Right lobe of liver (tissue), 6 donors: ENCODE measurements at regions not wholly inside any gene's neighbourhood (a gene's known extent, or its start where the extent isn't known, plus 50 kb on each side); places are given as distances from the start of the nearest gene placed in this dataset.
A peak's percentile ranks its signal among the peaks of the same experiment; 100 is the strongest.

Experiments
- ATAC-seq, 4 donors: fragments of 200-7000 bp; cut with Tn5 transposase; one replicate each; pipeline ENCODE4 v1.9.1; 2020; ENCODE audit warnings: mild to moderate bottlenecking in 4 of 4, moderate library complexity in 4 of 4
- DNase-seq, 3 donors: peaks; one replicate each; pipeline ENCODE4 v3.0.0-alpha.2; 2020
- H3K27ac ChIP-seq, 3 donors: fragments of 200-600 bp; one replicate each; pipeline ENCODE4 v1.8.0; 2022
- H3K27me3 ChIP-seq, 2 donors: fragments of 200-600 bp; one replicate each; pipeline ENCODE4 v1.8.0; 2022
- H3K36me3 ChIP-seq, 4 donors: fragments of 200-600 bp; sonication (generic) in 1 of 4; one replicate each; pipeline versions ENCODE4 v1.5.1 to v1.8.0; 2017 to 2022; ENCODE audit warnings: control low read depth in 1 of 4
- H3K4me1 ChIP-seq, 4 donors: fragments of 200-600 bp; sonication (generic) in 1 of 4; one replicate each; pipeline versions ENCODE4 v1.5.1 to v1.8.0; 2017 to 2022; ENCODE audit warnings: control low read depth in 1 of 4
- H3K4me3 ChIP-seq, 3 donors: fragments of 200-600 bp; one replicate each; pipeline ENCODE4 v1.8.0; 2022
- H3K9me3 ChIP-seq, 4 donors: fragments of 200-600 bp; sonication (generic) in 1 of 4; one replicate each; pipeline versions ENCODE4 v1.5.1 to v1.8.0; 2017 to 2022; ENCODE audit warnings: control low read depth in 1 of 4
- POLR2A ChIP-seq: fragments of 450-650 bp; IDR thresholded peaks from one replicate; pipeline ENCODE4 v1.6.1; 2017; ENCODE audit warnings: antibody characterized with exemption, mild to moderate bottlenecking
- WGBS: methylation state at CpG from one replicate; pipeline ENCODE4 v1.1.6; 2018; ENCODE audit warnings: low coverage, low lambda C conversion rate; ENCODE audit not compliant: insufficient coverage; ENCODE audit errors: missing lambda C conversion rate; 5-methylcytosine and 5-hydroxymethylcytosine counted together
- intact Hi-C, 2 donors: fragments of 100-400 bp; cut with DNase I; formaldehyde crosslinking; loops; one replicate each; pipeline versions ENCODE4 v1.11.2 to v1.14.1; 2022
- TF ChIP-seq, protein P1 (sequence below), 4 donors: fragments of 200-600 bp in 3 of 4; fragments of 450-650 bp in 1 of 4; IDR thresholded peaks; one replicate each; pipeline versions ENCODE4 v1.5.1 to v1.8.0; 2016 to 2022; ENCODE audit warnings: antibody characterized with exemption in 4 of 4, mild to moderate bottlenecking in 2 of 4
- donor health status: DM: no; HTN: yes; CAD: no.
- donor health status: DM: no; HTN: no; CAD: no.
- donor health status: DM: no; HTN: no; CAD: no.
- donor health status: DM: no; HTN: yes; CAD: no.
- donor health status: DM: no; HTN: yes; CAD: no.

DNA sequence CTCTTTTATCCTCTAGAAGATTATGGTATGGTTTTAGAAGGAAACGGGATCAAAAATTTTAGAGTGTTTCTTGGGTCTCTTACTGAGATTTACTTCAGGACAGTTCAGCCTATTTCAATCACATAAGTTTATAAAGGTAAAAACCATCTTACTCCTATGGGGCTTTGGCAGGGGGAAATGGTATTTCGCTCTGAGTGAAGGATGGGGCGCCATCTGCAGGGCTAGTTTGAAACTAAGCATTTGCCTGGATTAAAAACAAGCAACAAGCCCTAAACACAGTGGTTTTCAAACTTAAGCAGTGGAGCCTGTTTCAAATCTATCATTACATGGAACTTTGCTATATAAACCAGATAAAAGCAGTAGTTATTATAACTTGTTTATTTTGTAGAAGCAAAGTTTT, 361.5 kb upstream of the FMR1 start:
- no peak overlapping the region for H3K4me3 ChIP-seq
- H3K27me3 ChIP-seq = no peaks in the 10 kb centered on the region
- no peaks in the 10 kb centered on the region for H3K36me3 ChIP-seq
- intact Hi-C loops = no loop called here
- ATAC-seq = no peak
- H3K4me1 ChIP-seq = no peaks in the 10 kb centered on the region
- no peak overlapping the region for H3K27ac ChIP-seq
- no peak for TF ChIP-seq POLR2A
- TF ChIP-seq, protein P1, sequence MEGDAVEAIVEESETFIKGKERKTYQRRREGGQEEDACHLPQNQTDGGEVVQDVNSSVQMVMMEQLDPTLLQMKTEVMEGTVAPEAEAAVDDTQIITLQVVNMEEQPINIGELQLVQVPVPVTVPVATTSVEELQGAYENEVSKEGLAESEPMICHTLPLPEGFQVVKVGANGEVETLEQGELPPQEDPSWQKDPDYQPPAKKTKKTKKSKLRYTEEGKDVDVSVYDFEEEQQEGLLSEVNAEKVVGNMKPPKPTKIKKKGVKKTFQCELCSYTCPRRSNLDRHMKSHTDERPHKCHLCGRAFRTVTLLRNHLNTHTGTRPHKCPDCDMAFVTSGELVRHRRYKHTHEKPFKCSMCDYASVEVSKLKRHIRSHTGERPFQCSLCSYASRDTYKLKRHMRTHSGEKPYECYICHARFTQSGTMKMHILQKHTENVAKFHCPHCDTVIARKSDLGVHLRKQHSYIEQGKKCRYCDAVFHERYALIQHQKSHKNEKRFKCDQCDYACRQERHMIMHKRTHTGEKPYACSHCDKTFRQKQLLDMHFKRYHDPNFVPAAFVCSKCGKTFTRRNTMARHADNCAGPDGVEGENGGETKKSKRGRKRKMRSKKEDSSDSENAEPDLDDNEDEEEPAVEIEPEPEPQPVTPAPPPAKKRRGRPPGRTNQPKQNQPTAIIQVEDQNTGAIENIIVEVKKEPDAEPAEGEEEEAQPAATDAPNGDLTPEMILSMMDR (IDR thresholded peaks at IDR 0.05) = peak in 1 of 4 donors; percentile 30
- DNase-seq = no peak
- H3K9me3 ChIP-seq = no peaks in the 10 kb centered on the region
- WGBS = 3% methylated on average over 3 of the region's 3 CpGs

DNA sequence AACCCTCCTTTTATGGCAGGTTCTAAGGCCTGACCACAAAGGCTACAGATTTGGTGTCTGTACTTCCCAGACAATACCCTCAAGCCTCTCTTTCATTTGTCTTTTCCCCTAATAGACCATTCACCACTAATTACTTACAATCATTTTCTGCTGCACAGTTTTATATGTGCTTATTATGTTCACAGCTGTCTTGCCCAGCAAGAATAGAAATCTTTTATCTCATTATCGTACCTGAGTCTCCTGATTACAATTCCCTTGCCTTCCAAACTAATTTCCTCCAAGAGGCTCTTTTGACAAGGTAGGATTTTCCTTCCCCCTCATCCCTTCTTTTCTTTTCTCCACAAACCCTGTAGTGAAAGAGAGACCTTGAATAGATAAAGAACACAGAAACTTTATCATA, 352.5 kb upstream of the FMR1 start:
- Histone ChIP-seq H3K27ac (no peak overlapping the region), H3K4me1 (no peaks in the 10 kb centered on the region), H3K27me3 (no peaks in the 10 kb centered on the region), H3K36me3 (no peaks in the 10 kb centered on the region), H3K4me3 (no peak overlapping the region), H3K9me3 (no peaks in the 10 kb centered on the region)
- no peak for DNase-seq
- 25% methylated on average over 1 of the region's 1 CpG for WGBS
- TF ChIP-seq, protein P1 (IDR thresholded peaks at IDR 0.05) = no peak
- no peak for TF ChIP-seq POLR2A
- intact Hi-C loops = no loop called here
- no peak for ATAC-seq

DNA sequence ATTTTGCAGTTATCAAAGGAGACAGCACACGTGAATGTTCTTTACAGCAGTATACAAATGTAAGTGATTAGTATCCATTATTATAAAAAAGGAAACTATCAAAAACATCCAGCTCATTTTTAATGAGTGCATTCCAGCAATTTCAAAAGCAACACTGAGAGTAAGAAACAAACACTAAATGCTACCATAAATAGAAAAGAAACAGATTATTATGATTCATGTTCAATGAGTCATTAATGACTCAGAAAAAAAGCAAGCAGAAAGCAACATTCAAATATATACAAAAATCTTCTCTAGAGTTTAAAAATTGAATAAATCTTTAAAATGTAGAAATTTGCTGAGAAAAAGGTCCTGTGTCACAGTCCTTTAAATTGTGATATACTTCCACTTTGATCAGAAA, 346.5 kb upstream of the FMR1 start:
- intact Hi-C loops = no loop called here
- Histone ChIP-seq H3K27ac (no peak overlapping the region), H3K9me3 (no peaks in the 10 kb centered on the region), H3K4me3 (no peak overlapping the region), H3K36me3 (no peaks in the 10 kb centered on the region), H3K27me3 (no peaks in the 10 kb centered on the region), H3K4me1 (no peaks in the 10 kb centered on the region)
- 16% methylated on average over 1 of the region's 1 CpG for WGBS
- ATAC-seq = no peak
- DNase-seq = no peak
- TF ChIP-seq POLR2A = no peak
- TF ChIP-seq, protein P1 (IDR thresholded peaks at IDR 0.05) = no peak

DNA sequence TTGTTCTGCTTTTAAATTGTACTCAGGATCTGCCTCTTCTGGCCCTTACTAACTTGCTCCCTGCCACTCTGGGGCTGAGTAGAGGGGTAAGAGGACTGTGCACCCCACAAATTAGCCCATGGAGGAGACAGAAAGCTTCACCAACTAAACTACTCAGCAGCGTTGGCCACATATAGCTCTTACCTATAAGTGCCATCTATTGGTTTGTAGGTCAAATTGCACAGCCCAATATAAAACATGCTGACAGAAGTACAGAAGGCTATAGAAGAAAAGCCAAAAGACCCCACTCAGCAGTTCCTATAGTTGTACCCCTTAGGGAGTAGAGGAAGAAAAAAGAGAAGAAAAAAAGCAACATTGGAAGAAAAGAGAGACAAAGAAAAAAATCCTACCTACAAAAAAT, 341.2 kb upstream of the FMR1 start:
- Histone ChIP-seq H3K4me1 (no peaks in the 10 kb centered on the region), H3K27ac (no peak overlapping the region), H3K9me3 (no peaks in the 10 kb centered on the region), H3K27me3 (no peaks in the 10 kb centered on the region), H3K4me3 (no peak overlapping the region), H3K36me3 (no peaks in the 10 kb centered on the region)
- WGBS = 50% methylated on average over 1 of the region's 1 CpG
- intact Hi-C loops = no loop called here
- no peak for ATAC-seq
- TF ChIP-seq POLR2A = no peak
- TF ChIP-seq, protein P1 (IDR thresholded peaks at IDR 0.05) = peak in 1 of 4 donors; percentile 5
- DNase-seq = no peak

DNA sequence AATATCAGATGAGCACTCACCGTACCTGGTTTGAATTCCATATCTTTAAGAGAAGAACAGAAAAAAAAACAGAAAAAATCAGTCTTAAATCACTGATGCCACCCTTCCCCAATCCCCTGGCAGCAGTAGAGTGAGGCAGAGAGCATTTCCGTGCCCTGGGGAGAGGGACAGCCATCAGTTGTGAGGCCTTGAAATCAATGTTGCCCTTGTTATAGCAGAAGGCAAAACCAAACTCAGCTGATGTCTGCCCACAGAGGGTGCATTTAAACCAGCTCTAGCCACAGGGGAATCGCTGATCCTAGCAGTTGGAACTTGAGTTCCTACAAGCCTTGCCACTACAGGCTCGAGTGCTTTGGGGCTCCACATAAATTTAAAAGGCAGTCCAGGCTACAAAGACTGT, 338.5 kb upstream of the FMR1 start:
- intact Hi-C loops = no loop called here
- WGBS = 28% methylated on average over 3 of the region's 4 CpGs

More for the DNA sequence above, 338.5 kb upstream of the FMR1 start:
- no peak for DNase-seq
- no peak overlapping the region for H3K27ac ChIP-seq
- ATAC-seq = no peak
- no peak overlapping the region for H3K4me3 ChIP-seq
- H3K36me3 ChIP-seq = no peaks in the 10 kb centered on the region
- no peak for TF ChIP-seq POLR2A
- TF ChIP-seq, protein P1 (IDR thresholded peaks at IDR 0.05) = no peak
- no peaks in the 10 kb centered on the region for H3K4me1 ChIP-seq
- H3K9me3 ChIP-seq = no peaks in the 10 kb centered on the region
- no peaks in the 10 kb centered on the region for H3K27me3 ChIP-seq
